HG02884 (cell line): ENCODE measurements at regions not wholly inside any gene's neighbourhood (a gene's known extent, or its start where the extent isn't known, plus 50 kb on each side); places are given as distances from the start of the nearest gene placed in this dataset.

Experiments
- ATAC-seq: cut with Tn5 transposase; IDR thresholded peaks from one replicate; pipeline ENCODE4 v1.9.1; 2021; ENCODE audit warnings: mild to moderate bottlenecking, moderate library complexity; ENCODE audit not compliant: unreplicated experiment

GRCh38 chr4:180642732-180643131 lies 1600.5 kb upstream of the TENM3 start:
- no peak for ATAC-seq

- ATAC-seq: no peak
Measured at GRCh38 chr4:180650273-180650672, 1592.9 kb upstream of the TENM3 start.

- no peak for ATAC-seq
Measured at GRCh38 chr4:180652533-180652932, 1590.7 kb upstream of the TENM3 start.

- no peak for ATAC-seq
Measured at GRCh38 chr4:180655886-180656285, 1587.3 kb upstream of the TENM3 start.

- no peak for ATAC-seq
Measured at GRCh38 chr4:180657881-180658280, 1585.3 kb upstream of the TENM3 start.

GRCh38 chr4:180664766-180665368 lies 1578.3 kb upstream of the TENM3 start:
- ATAC-seq: peak; percentile 85

GRCh38 chr4:180665481-180665880 lies 1577.7 kb upstream of the TENM3 start:
- no peak for ATAC-seq

- peak; percentile 81 for ATAC-seq
Measured at GRCh38 chr4:180665994-180666824, 1577.0 kb upstream of the TENM3 start.

GRCh38 chr4:180668732-180669131 lies 1574.5 kb upstream of the TENM3 start:
- no peak for ATAC-seq

GRCh38 chr4:180669680-180670079 lies 1573.5 kb upstream of the TENM3 start:
- no peak for ATAC-seq

GRCh38 chr4:180674619-180675358 lies 1568.4 kb upstream of the TENM3 start:
- no peak for ATAC-seq

- no peak for ATAC-seq
Measured at GRCh38 chr4:180675359-180675650, 1567.9 kb upstream of the TENM3 start.

GRCh38 chr4:180680305-180680704 lies 1562.9 kb upstream of the TENM3 start:
- no peak for ATAC-seq

GRCh38 chr4:180682776-180683175 lies 1560.4 kb upstream of the TENM3 start:
- no peak for ATAC-seq

- ATAC-seq: no peak
Measured at GRCh38 chr4:180683186-180683585, 1560.0 kb upstream of the TENM3 start.

- ATAC-seq: no peak
Measured at GRCh38 chr4:180688480-180688879, 1554.7 kb upstream of the TENM3 start.

GRCh38 chr4:180694875-180695274 lies 1548.3 kb upstream of the TENM3 start:
- ATAC-seq: no peak

- ATAC-seq: no peak
Measured at GRCh38 chr4:180695851-180696250, 1547.4 kb upstream of the TENM3 start.

GRCh38 chr4:180696460-180697092 lies 1546.6 kb upstream of the TENM3 start:
- no peak for ATAC-seq

GRCh38 chr4:180698550-180699195 lies 1544.5 kb upstream of the TENM3 start:
- ATAC-seq: no peak

- ATAC-seq: no peak
Measured at GRCh38 chr4:180706766-180707165, 1536.4 kb upstream of the TENM3 start.
